LoVo (cell line): ENCODE measurements at regions not wholly inside any gene's neighbourhood (a gene's known extent, or its start where the extent isn't known, plus 50 kb on each side); places are given as distances from the start of the nearest gene placed in this dataset.
"Not testable (repeated sequence)": the region's sequence is repeated elsewhere in the genome, so short reads cannot be mapped to it uniquely, and the experiment has no call there.

ENCODE experiments used
- DNase-seq: peaks from one replicate; pipeline ENCODE4 v3.0.0-alpha.2; 2016; ENCODE audit warnings: low spot score

- DNase-seq = no peak
Measured at GRCh38 chr3:124138148-124138547, 146.2 kb upstream of the ROPN1 start.

GRCh38 chr3:124140746-124141145, 148.8 kb upstream of the ROPN1 start:
- no peak for DNase-seq

- no peak for DNase-seq
Measured at GRCh38 chr3:124142389-124142970, 150.6 kb upstream of the ROPN1 start.

GRCh38 chr3:124143047-124143446, 151.1 kb upstream of the ROPN1 start:
- DNase-seq = no peak

- DNase-seq = no peak
Measured at GRCh38 chr3:124144035-124144814, 152.3 kb upstream of the ROPN1 start.

GRCh38 chr3:124147429-124147828, 155.5 kb upstream of the ROPN1 start:
- no peak for DNase-seq

- no peak for DNase-seq
Measured at GRCh38 chr3:124147946-124148345, 156.0 kb upstream of the ROPN1 start.

- DNase-seq = no peak
Measured at GRCh38 chr3:124149081-124149480, 157.2 kb upstream of the ROPN1 start.

- DNase-seq = no peak
Measured at GRCh38 chr3:124149771-124150170, 157.8 kb upstream of the ROPN1 start.

GRCh38 chr3:124152891-124153290, 161.0 kb upstream of the ROPN1 start:
- not testable (repeated sequence) for DNase-seq

GRCh38 chr3:124156866-124157712, 165.2 kb upstream of the ROPN1 start:
- DNase-seq = no peak

- no peak for DNase-seq
Measured at GRCh38 chr3:124157748-124158147, 165.8 kb upstream of the ROPN1 start.

GRCh38 chr3:124158168-124158881, 166.4 kb upstream of the ROPN1 start:
- no peak for DNase-seq

GRCh38 chr3:124161448-124161847, 169.5 kb upstream of the ROPN1 start:
- DNase-seq = no peak

- DNase-seq = no peak
Measured at GRCh38 chr3:124163689-124164088, 171.8 kb upstream of the ROPN1 start.

GRCh38 chr3:124168271-124168670, 176.3 kb upstream of the ROPN1 start:
- DNase-seq = no peak

- DNase-seq = no peak
Measured at GRCh38 chr3:124172283-124172682, 180.4 kb upstream of the ROPN1 start.

- no peak for DNase-seq
Measured at GRCh38 chr3:124172816-124173215, 180.9 kb upstream of the ROPN1 start.

- no peak for DNase-seq
Measured at GRCh38 chr3:124174476-124174875, 182.6 kb upstream of the ROPN1 start.

GRCh38 chr3:124174910-124175874, 183.3 kb upstream of the ROPN1 start:
- no peak for DNase-seq

GRCh38 chr3:124177071-124177470, 185.1 kb upstream of the ROPN1 start:
- DNase-seq = no peak
